ENCODE measurements at regions not wholly inside any gene's neighbourhood (a gene's known extent, or its start where the extent isn't known, plus 50 kb on each side); places are given as distances from the start of the nearest gene placed in this dataset.
"Not testable (repeated sequence)": the region's sequence is repeated elsewhere in the genome, so short reads cannot be mapped to it uniquely, and the experiment has no call there.

- H3K27ac Mint-ChIP-seq: no peak overlapping the region
- no peaks in the 10 kb centered on the region for H3K4me1 Mint-ChIP-seq (ENCODE audit: low read depth)
- H3K36me3 Mint-ChIP-seq (ENCODE audit: insufficient read depth): peaks cover 2% of the 10 kb centered on the region
- TF ChIP-seq CTCF (IDR thresholded peaks at IDR 0.05; ENCODE audit: unreplicated experiment): no peak
- H3K4me3 Mint-ChIP-seq (ENCODE audit: low read depth): no peak overlapping the region
- DNase-seq (ENCODE audit: low spot score, unreplicated experiment): no peak
- peaks cover 33% of the 10 kb centered on the region for H3K9me3 Mint-ChIP-seq (ENCODE audit: low read depth)
- H3K27me3 Mint-ChIP-seq: no peaks in the 10 kb centered on the region
Measured at GRCh38 chrX:77277911-77278310, 169.3 kb upstream of the FGF16 start.

DNA sequence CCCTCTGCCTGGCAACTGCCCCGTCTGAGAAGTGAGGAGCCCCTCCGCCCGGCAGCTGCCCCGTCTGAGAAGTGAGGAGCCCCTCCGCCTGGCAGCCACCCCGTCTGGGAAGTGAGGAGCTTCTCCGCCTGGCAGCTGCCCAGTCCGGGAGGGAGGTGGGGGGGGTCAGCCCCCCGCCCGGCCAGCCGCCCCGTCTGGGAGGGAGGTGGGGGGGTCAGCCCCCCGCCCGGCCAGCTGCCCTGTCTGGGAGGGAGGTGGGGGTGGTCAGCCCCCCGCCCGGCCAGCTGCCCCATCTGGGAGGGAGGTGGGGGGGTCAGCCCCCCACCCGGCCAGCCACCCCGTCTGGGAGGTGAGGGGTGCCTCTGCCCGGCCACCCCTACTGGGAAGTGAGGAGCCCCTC lies 167.8 kb upstream of the FGF16 start:
- not testable (repeated sequence) for H3K27ac Mint-ChIP-seq; H3K4me3 Mint-ChIP-seq (ENCODE audit: low read depth); H3K4me1 Mint-ChIP-seq (ENCODE audit: low read depth); H3K36me3 Mint-ChIP-seq (ENCODE audit: insufficient read depth); DNase-seq (ENCODE audit: low spot score, unreplicated experiment); H3K27me3 Mint-ChIP-seq
- H3K9me3 Mint-ChIP-seq (ENCODE audit: low read depth): peaks cover 32% of the 10 kb centered on the region

- Mint-ChIP-seq H3K4me1 (ENCODE audit: low read depth) (no peaks in the 10 kb centered on the region), H3K36me3 (ENCODE audit: insufficient read depth) (no peaks in the 10 kb centered on the region), H3K27me3 (no peaks in the 10 kb centered on the region), H3K4me3 (ENCODE audit: low read depth) (no peak overlapping the region), H3K27ac (no peak overlapping the region), H3K9me3 (ENCODE audit: low read depth) (peaks cover 30% of the 10 kb centered on the region)
- no peak for TF ChIP-seq CTCF (IDR thresholded peaks at IDR 0.05; ENCODE audit: unreplicated experiment)
- no peak for DNase-seq (ENCODE audit: low spot score, unreplicated experiment)
Measured at GRCh38 chrX:77293331-77293995, 153.7 kb upstream of the FGF16 start.

- no peaks in the 10 kb centered on the region for H3K4me1 Mint-ChIP-seq (ENCODE audit: low read depth)
- H3K4me3 Mint-ChIP-seq (ENCODE audit: low read depth): no peak overlapping the region
- TF ChIP-seq CTCF (IDR thresholded peaks at IDR 0.05; ENCODE audit: unreplicated experiment): no peak
- no peak overlapping the region for H3K27ac Mint-ChIP-seq
- DNase-seq (ENCODE audit: low spot score, unreplicated experiment): no peak
- no peaks in the 10 kb centered on the region for H3K27me3 Mint-ChIP-seq
- peaks cover 31% of the 10 kb centered on the region for H3K9me3 Mint-ChIP-seq (ENCODE audit: low read depth)
- H3K36me3 Mint-ChIP-seq (ENCODE audit: insufficient read depth): no peaks in the 10 kb centered on the region
Measured at GRCh38 chrX:77298296-77298695, 148.9 kb upstream of the FGF16 start.

DNA sequence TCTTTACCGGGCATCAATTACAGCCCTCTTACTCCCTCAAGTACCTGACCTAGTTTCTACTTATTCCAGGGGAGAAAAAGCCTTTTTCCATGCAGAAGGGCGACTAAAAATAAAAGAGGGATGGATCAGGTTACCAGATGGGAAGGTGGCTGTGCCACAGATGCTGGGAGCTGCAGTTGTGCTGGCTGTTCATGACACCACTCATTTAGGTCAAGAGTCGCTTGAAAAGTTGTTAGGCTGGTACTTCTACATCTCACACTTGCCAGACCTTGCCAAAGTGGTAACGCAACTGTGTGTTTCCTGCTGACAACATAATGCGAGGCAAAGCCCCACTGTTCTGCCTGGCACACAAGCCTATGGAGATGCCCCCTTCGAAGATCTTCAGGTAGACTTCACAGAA lies 148.4 kb upstream of the FGF16 start:
- Mint-ChIP-seq H3K4me1 (ENCODE audit: low read depth) (no peaks in the 10 kb centered on the region), H3K9me3 (ENCODE audit: low read depth) (peaks cover 31% of the 10 kb centered on the region)

More for the DNA sequence above, 148.4 kb upstream of the FGF16 start:
- Mint-ChIP-seq H3K36me3 (ENCODE audit: insufficient read depth) (no peaks in the 10 kb centered on the region), H3K4me3 (ENCODE audit: low read depth) (no peak overlapping the region), H3K27ac (no peak overlapping the region), H3K27me3 (no peaks in the 10 kb centered on the region)
- no peak for TF ChIP-seq CTCF (IDR thresholded peaks at IDR 0.05; ENCODE audit: unreplicated experiment)
- no peak for DNase-seq (ENCODE audit: low spot score, unreplicated experiment)
